Myocyte (in vitro differentiated cells): ENCODE measurements at regions not wholly inside any gene's neighbourhood (a gene's known extent, or its start where the extent isn't known, plus 50 kb on each side); places are given as distances from the start of the nearest gene placed in this dataset.

Source experiments
- DNase-seq: peaks from one replicate; pipeline ENCODE4 v3.0.0-alpha.2; 2012; ENCODE audit warnings: low read depth

DNA sequence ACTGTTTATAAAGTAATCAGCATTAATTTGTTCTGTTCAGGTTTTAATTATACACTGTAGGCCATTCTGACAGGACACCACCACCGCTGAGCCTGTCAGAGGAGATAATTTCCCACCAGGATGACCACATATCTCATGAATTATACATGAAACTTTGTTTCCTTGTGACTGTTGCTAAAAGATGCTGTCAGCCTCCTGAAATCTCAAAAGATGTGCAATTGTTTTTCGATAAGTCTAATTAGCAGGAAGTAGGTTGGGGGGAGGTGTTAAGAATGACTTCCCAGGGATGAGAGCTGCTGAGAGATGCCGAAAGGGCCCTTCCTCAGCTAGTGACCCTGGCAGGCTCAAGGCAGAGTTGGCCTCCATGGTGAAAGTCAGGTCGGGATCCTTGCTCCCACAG lies 485.4 kb downstream of the SOX6 start:
- DNase-seq = no peak

DNA sequence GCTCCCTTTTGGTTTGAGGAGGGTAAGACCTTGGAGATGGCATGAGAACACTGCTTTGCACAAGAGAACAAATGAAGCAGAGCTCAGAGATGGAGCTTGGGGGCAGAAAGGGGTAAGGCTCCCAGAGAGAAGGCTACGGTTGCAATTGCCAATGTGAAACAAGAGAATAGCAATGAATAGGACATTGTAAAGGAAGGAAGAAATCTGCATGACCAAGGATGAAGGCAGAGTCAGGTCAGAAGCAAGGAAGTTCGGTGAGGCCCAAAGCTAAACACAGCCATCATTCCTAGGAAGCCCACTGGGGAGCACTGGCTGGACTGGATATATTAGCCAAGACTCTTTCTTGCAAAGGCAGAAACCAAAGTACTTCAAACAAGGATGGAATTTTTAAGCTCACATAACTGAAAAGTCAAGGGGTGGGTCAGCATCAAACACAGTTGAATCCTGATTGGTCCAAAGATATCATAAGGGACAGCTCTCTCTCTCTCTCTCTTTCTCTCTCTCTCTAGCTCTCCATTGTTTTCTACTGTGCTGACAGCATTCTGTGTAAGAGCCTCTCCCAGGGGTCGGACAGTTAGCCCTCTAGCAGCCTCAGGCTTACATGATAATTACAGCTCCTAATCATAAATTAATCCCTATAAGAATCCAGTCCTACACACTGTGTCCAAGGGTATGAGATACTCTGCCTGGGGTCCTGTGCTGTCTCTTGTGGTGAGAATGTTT lies 484.3 kb downstream of the SOX6 start:
- no peak for DNase-seq

DNA sequence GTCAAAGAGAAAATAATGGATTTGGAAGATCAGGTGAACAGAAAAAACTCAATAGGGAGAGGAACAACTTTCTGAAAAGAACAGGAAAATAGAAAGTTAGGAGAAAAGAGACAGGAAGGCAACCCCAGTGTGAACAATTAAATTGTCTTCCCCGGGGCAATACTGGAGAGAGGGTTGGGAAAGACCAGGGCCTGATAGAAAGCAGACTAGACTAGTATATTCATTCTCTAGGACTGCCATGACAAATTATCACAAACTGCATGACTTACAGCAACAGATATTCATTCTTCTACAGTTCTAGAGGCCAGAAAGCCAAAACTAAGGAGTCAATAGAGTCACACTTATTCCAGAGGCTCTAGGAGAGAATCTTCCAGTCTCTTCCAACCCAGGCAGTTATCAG lies 482.8 kb downstream of the SOX6 start:
- DNase-seq = no peak

DNA sequence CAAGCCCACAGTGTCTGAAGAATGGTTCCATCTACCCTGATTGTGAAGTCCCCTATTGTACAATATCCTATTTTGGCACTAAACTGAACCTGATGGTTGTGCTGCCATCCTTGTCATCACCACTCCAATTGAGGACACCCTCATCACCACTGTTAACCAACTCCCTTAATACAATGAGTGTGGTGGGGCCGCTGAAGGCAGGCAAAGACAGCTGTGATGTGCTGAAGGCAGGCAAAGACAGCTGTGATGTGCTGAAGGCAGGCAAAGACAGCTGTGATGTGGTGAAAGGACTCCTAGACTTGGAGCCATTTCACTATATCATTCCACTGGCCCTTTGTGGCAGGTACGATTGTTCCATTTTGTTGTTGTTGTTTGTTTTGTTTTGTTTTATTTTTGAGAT lies 481.6 kb downstream of the SOX6 start:
- no peak for DNase-seq

DNA sequence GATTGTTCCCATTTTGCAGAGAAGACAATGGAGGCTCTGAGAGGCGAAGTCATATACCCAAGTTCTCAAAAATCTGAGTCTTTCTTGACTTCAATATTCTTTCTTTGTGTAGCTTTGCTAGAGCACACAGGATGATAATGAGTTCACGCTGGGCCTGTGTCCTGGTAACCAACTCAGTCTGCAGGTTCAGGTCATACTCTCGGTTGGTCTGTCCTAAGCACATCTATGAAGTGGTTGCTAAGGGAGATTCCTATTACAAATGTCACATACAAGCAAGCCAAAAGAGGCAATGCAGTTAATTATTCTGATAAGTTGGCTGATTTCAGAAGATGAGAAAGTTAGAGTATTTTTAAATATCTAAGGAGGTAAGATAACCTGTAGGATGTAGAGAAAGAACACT lies 481.0 kb downstream of the SOX6 start:
- no peak for DNase-seq

DNA sequence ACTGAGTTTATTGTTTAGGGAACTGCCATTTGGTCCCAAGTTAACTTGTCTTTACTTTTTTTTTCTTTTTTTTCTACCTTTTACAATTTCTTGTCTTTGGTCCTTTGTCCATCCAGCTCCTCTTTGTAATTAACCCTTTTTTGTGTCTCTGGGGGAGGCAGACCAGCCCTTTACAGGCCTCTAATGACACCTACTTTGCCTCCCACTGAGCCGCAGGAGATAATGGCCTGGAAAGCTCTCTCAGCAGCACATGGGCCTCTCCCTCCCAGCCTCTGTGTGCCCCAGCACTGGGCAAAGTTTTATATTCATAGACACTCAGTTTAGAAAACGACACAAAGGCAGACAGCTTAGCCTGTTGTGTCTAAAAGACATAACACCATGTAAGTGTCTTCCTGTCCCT lies 480.4 kb downstream of the SOX6 start:
- no peak for DNase-seq

DNA sequence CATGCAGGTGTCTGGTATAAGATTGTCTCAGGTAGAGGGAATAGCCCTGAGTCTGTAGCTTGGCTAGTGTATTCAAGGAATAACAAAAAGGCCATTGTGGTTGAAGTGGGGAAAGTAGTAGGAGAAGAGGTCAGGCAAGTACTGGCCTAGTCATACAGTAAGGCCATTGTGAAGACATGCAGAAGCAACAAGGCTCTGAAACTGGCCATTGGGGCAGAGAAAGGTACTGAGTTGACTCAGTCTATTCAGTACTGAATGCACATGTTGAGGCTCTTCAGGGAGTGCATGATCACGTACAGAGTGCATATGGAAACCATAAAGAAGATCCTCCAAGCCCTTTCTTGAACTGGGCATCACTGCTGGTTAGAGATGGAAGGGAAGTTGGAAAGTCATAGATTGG lies 477.6 kb downstream of the SOX6 start:
- no peak for DNase-seq

DNA sequence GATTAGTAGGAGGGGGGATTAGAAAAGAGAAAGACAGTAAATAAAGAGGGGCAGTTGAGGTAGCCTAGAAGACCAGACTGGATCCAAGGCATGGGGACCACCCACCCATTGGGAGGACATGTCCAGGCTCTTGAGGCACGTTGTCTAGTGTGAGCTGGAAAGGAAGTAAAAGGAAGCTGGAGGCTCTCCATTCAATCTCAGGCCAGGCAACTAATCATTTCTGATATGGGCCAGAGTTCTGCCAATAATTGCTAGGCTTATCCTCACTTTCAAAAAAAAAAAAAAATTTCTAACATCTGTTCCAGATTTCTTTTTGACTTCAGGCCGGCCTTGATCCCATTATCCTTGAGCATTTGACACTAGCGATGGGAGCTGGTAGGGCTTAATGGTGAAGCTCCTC lies 476.1 kb downstream of the SOX6 start:
- DNase-seq = no peak

DNA sequence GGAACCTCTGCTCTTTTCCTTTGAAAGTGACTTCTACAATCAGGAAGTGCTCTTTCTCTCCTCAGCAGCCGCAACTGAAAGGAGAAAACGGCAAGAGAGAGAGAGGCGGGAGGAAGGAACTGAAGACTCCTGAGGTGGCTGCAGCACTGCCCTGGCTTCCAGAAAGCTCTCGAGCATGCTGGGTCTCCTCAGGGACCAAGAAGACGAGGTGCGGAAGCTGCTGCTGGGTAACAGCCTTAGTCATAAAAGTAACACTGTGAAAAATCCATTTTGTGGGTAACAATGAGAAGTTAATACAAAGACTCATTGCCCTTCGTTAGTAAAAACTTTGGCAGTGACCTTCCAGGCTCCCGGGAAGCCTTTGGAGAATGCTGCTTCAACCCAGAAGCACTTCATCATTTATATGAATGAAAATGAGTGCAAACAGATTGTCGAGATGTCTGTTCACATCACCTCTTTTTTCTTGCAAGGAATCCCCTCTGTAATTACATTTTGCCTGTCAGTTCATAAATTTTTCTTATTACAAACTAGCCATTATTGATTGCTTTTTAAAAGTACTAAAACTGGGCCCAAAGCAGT lies 473.4 kb downstream of the SOX6 start:
- DNase-seq = no peak

DNA sequence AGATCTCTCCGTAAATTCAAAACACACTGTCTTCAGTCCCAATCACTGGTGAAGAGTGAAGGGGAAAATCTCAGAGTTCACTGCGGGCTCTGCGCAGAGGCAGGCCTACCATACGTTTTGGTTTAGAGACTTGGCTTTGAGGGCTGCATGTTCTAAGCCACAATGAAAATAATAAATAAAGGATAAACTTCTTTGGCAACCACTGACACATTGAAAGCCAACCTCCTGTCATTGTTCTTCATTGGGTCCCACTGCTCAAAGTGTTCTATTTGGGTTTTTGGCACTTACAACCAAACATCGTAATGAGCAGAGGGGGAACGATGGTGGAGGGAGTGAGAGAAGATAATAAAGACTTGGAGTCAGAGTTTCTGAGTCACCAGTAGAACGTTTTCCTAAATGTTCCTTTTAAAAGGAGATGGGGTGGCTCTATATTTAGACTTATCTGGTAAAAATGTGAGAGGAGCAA lies 472.9 kb downstream of the SOX6 start:
- DNase-seq = no peak

DNA sequence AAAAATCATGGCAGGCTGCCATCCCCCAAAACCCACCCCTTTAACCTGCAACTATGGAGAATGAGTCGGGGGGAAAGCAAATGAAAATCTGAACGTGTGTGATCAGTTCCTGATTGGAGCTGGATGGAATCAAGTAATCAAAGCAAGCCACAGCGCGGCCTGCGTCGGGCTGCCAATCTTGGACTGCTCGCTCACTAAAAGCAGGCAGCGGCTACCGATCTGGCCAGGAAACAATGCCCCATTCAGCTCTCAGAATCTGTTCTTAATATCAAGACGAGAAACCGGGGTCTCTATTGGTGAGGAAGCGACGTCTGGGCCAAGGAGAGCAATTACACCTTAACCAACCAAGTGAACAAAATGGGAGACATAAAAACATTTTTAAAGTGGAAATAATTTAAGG lies 472.2 kb downstream of the SOX6 start:
- DNase-seq = no peak

DNA sequence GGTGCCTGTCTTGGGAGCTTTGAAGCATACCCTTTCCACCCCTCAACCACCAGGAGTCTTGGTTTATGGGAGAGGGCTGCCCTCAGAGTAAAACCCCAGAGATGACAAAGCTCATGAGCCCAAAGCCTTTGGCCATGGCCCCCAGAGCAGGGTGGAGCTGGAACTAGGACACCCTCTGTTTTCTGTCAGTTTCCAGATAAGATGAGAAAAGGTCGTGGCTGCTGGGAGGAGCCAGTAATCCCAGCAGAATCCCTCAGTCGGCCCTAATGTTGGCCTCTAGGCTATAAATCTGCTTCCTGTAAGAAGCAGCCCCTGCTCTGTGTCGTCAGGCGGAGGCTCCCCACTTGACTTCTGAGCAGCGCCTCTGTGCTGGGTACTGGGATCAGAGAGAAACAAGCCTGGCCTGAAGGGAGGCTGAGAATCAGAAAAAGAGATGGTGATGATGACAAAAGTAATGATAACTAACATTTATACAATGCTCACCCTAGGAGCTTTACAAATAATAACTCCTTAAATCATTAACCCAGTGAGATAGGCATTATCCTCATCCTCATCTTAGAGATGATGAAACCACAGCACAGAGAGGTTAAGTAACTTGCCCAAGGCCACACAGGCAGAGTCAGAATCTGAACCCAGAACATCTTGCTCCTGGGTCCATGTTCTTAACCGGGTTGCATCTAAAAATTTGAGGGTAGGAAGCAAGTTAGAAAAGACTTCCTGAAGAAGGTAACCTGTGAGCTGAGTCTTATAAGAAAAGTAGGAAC lies 471.4 kb downstream of the SOX6 start:
- no peak for DNase-seq

DNA sequence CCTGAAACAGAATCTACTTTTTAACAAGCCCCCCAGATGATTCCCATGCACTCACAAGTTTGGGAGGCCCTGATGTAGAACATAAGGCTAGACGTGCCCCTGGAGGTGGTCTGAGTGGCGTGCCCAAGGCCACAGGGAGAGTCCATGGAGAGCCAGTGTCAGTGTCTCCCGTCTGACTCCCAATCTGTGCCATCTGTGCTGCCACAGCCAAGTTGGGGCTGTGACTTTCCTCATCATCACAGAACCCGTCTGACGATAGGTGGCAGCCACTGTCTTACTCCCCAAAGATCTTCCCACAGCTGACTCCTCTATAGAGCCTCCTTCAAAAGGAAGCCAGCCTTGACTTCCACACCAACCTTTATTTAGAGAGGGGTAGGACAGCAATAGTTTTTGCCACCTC lies 470.5 kb downstream of the SOX6 start:
- no peak for DNase-seq

DNA sequence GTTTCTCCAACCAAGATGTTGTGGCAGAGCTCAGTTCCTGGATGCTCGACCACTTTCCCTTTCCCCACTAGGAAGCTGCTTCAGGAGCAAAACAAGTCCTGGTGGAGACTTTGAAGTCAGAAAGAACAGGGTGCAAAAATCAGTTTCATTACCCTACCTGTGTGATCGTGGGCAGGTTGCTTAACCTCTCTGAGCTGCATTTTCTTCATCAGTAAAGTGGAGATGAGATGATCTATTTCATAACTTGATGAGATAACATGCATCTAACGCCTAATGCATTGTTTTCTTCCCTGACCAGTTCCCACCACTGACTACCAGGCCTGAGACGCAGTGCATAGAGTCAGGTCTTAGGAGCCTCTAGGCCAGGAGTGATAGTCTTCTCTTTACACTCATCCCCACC lies 470.0 kb downstream of the SOX6 start:
- no peak for DNase-seq

DNA sequence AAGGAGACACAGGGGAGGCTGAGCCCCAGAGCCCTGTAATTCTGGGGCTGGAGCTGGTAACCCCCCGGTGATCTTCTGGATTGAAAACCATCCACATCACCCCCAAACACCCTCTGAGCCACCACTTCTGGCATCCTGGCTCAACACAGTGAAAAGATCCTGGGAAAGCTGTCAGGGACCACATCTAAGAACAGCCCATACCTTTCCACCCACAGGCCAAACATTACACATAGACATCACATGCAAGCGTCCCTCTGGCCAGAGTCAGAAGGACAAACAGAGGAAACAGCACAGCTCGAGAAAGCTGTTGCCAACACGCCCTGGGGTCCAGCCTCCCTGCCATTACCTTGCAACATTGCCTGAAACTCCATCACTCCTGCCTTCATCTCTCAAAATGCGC lies 469.5 kb downstream of the SOX6 start:
- no peak for DNase-seq

DNA sequence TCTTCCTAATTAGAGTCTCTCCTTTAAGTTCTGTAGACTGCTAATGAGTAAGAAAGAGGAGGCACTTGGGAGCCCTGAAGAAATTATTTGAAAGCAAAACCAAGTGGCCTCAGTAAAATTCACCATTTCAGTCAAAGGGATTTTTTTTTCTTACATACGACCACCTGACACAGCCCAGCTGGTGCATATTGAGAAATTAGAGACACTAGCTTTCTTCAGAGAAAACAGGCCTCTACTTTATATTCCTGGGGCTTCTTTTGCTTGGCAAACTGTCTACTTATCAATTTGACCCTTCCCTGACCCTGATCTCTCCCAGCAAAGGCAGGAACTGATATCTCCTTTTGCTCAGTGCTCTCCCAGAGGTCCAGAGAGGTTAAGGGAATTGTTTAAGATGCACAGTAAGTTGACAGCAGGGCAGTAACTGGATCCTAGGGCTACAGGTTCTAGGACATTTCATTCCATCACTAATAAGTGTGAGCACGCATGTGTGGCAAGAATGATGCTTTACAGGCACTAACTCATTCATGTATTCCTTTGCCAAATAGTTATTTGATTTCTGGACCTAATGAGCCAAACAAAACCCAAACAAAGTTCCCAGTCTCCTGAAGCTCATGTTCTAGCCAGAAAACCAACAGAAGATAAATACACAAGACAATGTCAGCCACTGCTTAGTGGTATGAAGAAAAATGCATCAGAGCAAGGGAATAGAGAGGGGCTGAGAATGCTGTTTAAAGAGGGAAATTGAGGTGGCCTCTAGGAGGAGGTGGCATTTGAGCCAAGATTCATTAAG lies 467.6 kb downstream of the SOX6 start:
- no peak for DNase-seq

DNA sequence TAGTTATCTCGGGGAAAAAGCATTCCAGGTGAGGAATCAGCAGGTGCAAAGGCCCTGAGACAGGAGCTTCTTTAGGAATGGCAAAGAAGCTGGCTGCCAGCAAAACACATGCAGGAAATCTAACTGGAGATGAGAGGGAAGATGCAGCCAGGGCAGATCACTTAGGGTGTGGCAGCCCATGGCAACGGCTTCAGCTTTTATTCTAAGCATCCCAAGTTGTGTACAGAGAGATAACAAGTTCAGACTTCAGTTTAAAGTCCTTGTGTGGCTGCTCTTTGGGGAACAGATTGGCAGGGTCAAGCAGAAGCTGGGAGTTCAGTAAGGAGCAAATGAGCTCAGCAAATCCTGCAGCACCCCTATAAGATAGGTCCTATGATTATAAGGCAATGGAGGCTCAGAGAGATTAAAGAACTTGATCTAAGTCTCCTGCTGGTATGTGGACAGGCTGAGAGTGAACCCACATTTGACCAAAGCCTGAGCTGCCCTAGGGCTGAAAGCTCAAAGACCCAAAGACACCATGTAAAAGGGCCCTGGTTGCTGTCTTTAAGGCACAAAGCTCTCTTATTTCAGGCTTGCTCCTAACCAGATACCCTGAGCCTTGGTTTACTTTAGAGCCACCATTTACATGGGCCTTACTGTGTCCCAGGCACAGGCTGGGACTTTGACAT lies 466.8 kb downstream of the SOX6 start:
- DNase-seq = no peak

DNA sequence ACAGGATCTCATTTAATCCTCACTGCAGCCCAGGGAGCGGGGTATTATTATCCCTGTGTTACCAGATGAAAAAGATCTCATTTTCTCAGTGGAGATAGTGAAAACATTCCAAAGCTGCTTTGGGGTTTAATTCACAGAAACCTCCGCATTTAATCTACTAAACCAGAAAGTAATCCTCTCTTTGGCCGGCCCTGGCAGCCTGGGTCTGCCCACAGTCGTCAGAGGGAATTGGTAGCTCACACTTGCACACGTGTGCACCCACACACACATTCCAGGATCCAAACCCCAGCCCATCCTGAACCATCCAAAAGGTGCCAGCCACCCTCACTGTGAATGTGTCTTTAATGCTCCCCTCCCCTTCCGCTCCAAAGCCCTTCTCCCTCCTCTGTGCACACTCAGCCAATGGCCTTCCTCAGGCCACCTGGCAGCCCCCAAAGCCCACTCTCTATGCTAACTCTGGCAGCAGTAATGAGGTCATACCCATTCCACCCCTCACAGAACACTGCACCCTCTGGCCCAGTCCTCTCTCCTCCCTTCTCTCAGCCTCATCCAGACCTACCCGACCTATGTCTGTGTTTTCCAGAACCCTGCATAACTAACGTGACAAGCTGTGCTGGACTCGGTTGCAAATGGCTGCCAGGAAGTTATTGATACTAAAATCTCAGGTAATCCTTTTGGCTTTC lies 466.2 kb downstream of the SOX6 start:
- no peak for DNase-seq

DNA sequence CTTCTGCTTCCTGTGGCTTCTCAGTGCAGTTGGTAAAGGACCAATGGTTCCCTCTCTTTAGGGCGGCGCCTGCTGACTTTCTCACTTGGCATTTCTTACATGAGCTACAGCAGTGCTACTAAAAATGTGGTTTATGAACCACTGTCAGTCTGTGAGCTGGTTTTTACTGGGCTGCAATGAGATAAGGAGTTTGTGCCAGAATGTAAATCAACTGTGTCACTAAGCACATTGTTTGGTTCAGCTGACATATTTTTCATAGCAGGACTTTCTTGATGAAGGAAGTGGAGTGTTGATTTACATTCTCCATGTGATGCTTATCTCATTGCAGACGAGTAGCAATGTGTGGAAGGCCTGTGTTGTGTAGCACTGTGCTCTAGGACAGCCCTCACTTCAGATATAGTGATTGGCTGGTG lies 463.3 kb downstream of the SOX6 start:
- DNase-seq = peak; percentile 2

DNA sequence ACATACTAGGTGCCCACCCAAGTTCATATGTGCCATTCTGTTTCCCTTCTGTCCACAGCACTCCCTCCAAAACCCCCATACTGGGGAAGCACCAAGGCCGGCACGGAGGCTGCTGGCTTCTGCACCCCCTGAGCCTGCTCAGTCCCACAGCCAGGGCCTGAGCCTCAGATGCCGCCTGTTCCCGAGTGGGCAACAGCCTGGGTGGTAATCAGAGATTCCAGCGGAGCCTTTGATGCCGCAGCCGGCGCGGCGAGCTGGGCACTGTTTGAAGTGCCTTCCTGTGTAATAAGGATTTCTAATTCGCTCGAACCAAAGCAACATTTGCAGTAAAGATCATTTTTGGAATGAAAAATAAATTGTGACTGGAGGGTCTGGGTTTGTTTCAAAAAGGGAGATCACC lies 460.3 kb downstream of the SOX6 start:
- no peak for DNase-seq

DNA sequence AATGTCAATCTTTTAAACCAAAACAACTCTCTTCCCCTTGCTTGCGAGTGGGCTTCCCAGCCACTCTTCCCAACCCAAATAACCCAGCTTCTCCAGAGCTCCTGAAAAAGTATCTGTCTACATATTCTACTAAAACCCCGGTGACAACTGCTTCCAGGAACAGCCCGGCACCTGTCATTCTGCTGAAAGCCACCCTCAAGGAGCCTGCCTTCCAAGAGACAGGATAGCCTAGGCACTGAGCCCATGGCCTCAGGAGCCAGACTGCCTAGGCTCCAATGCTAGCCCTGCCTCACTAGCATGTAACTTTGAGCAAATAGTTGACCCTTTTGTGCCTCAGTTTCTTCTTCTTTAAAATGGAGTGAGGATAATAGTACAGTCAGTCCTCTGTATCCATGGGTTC lies 459.8 kb downstream of the SOX6 start:
- no peak for DNase-seq
